ENCODE measurements at regions not wholly inside any gene's neighbourhood (a gene's known extent, or its start where the extent isn't known, plus 50 kb on each side); places are given as distances from the start of the nearest gene placed in this dataset.

- TF ChIP-seq POLR2AphosphoS5 (IDR thresholded peaks at IDR 0.05; ENCODE audit: insufficient read depth in 1 of 2, low read depth in 1 of 2): no peak
- no peak for TF ChIP-seq CTCF (IDR thresholded peaks at IDR 0.05)
- no peak for TF ChIP-seq POLR2A (IDR thresholded peaks at IDR 0.05)
Measured at GRCh38 chr10:42916974-42917373, 134.4 kb downstream of the BMS1 start.

Data from vagina (tissue), 2 donors.